BJ (cell line): ENCODE measurements at regions not wholly inside any gene's neighbourhood (a gene's known extent, or its start where the extent isn't known, plus 50 kb on each side); places are given as distances from the start of the nearest gene placed in this dataset.
"Not testable (repeated sequence)": the region's sequence is repeated elsewhere in the genome, so short reads cannot be mapped to it uniquely, and the experiment has no call there.

Experiments
- CTCF ChIA-PET: fragments of 350-600 bp; formaldehyde crosslinking; extraction: SDS; loops from one replicate; lab custom pipeline; 2021; ENCODE audit warnings: antibody characterized with exemption, inconsistent platforms; lab: Yijun Ruan, JAX
- POLR2A ChIA-PET: fragments of 300-600 bp; sonication (Branson Sonifier 250); formaldehyde crosslinking; extraction: SDS; loops from one replicate; lab custom pipeline; 2021; ENCODE audit warnings: antibody characterized with exemption; lab: Charles Lee
- DNase-seq: peaks from one replicate; pipeline ENCODE4 v3.0.0-alpha.2; 2011; ENCODE audit warnings: low read depth
- H3K27me3 ChIP-seq: 2 replicates; pipeline ENCODE4 v1.6.0; 2011; ENCODE audit warnings: low read length; ENCODE audit not compliant: control insufficient read depth, insufficient read depth
- H3K36me3 ChIP-seq: 2 replicates; pipeline ENCODE4 v1.5.1; 2011; ENCODE audit warnings: low read length; ENCODE audit not compliant: control insufficient read depth, insufficient read depth
- H3K4me3 ChIP-seq: 2 replicates; pipeline ENCODE4 v1.5.1; 2011; ENCODE audit warnings: low read depth, mild to moderate bottlenecking, control low read depth, low read length
- CTCF ChIP-seq: IDR thresholded peaks from 2 replicates; pipeline ENCODE4 v1.5.1; 2011; ENCODE audit warnings: low read depth, mild to moderate bottlenecking, control low read depth, inconsistent platforms, low read length, moderate library complexity; ENCODE audit not compliant: insufficient read depth

- CTCF ChIA-PET = no interaction called here
- no peak for TF ChIP-seq CTCF
- H3K27me3 ChIP-seq = no peaks in the 10 kb centered on the region
- POLR2A ChIA-PET = no interaction called here
- no peak for DNase-seq
- H3K36me3 ChIP-seq = no peaks in the 10 kb centered on the region
- H3K4me3 ChIP-seq = no peak overlapping the region
Measured at GRCh38 chrX:84830836-84831235, 172.8 kb upstream of the APOOL start.

- DNase-seq, POLR2A ChIA-PET, H3K4me3 ChIP-seq, CTCF ChIA-PET, H3K36me3 ChIP-seq, H3K27me3 ChIP-seq: not testable (repeated sequence)
Measured at GRCh38 chrX:84846541-84846940, 157.1 kb upstream of the APOOL start.

GRCh38 chrX:84851183-84851582 lies 152.5 kb upstream of the APOOL start:
- DNase-seq, POLR2A ChIA-PET, H3K36me3 ChIP-seq, CTCF ChIA-PET, H3K4me3 ChIP-seq, H3K27me3 ChIP-seq: not testable (repeated sequence)

- POLR2A ChIA-PET, DNase-seq, H3K36me3 ChIP-seq, CTCF ChIA-PET, H3K4me3 ChIP-seq, H3K27me3 ChIP-seq: not testable (repeated sequence)
Measured at GRCh38 chrX:84856791-84857190, 146.9 kb upstream of the APOOL start.

GRCh38 chrX:84858771-84859170 lies 144.9 kb upstream of the APOOL start:
- POLR2A ChIA-PET, DNase-seq, CTCF ChIA-PET, H3K4me3 ChIP-seq, H3K27me3 ChIP-seq, H3K36me3 ChIP-seq: not testable (repeated sequence)

GRCh38 chrX:84865113-84865512 lies 138.6 kb upstream of the APOOL start:
- POLR2A ChIA-PET = no interaction called here

GRCh38 chrX:84870281-84870680 lies 133.4 kb upstream of the APOOL start:
- POLR2A ChIA-PET, CTCF ChIA-PET, H3K36me3 ChIP-seq, H3K27me3 ChIP-seq, H3K4me3 ChIP-seq, DNase-seq: not testable (repeated sequence)

More at GRCh38 chrX:84865113-84865512, 138.6 kb upstream of the APOOL start:
- CTCF ChIA-PET = no interaction called here
- Histone ChIP-seq H3K36me3 (no peaks in the 10 kb centered on the region), H3K4me3 (no peak overlapping the region), H3K27me3 (no peaks in the 10 kb centered on the region)
- no peak for DNase-seq
- no peak for TF ChIP-seq CTCF

GRCh38 chrX:84872160-84872771 lies 131.4 kb upstream of the APOOL start:
- H3K36me3 ChIP-seq, H3K4me3 ChIP-seq, POLR2A ChIA-PET, H3K27me3 ChIP-seq, CTCF ChIA-PET, DNase-seq: not testable (repeated sequence)
